GM23338 (cell line): ENCODE measurements at regions not wholly inside any gene's neighbourhood (a gene's known extent, or its start where the extent isn't known, plus 50 kb on each side); places are given as distances from the start of the nearest gene placed in this dataset.

Experiments used
- ATAC-seq: fragments of 200-7000 bp; cut with Tn5 transposase; 3 replicates; pipeline ENCODE4 v1.9.1; 2020
- DNase-seq: peaks from one replicate; pipeline ENCODE4 v3.0.0-alpha.2; 2015; ENCODE audit warnings: low spot score
- H2AFZ ChIP-seq: fragments of 200-600 bp; sonication (generic); 2 replicates; pipeline ENCODE4 v1.8.0; 2016; ENCODE audit warnings: antibody characterized with exemption, mild to moderate bottlenecking, moderate library complexity
- H3F3A ChIP-seq: fragments of 200-600 bp; sonication (generic); replicated peaks from 2 replicates; pipeline ENCODE4 v1.8.0; 2017; ENCODE audit warnings: antibody characterized with exemption, mixed run types, low read depth
- H3K27ac ChIP-seq: fragments of 200-600 bp; sonication (generic); 2 replicates; pipeline ENCODE4 v1.6.1; 2016; ENCODE audit warnings: low read depth
- H3K27me3 ChIP-seq: fragments of 200-600 bp; sonication (generic); 2 replicates; pipeline ENCODE4 v1.8.0; 2016; ENCODE audit warnings: mild to moderate bottlenecking, mixed run types, moderate library complexity; ENCODE audit not compliant: insufficient read depth
- H3K36me3 ChIP-seq: fragments of 200-600 bp; sonication (generic); 2 replicates; pipeline ENCODE4 v1.8.0; 2016; ENCODE audit warnings: mild to moderate bottlenecking; ENCODE audit not compliant: insufficient read depth
- H3K4me1 ChIP-seq: fragments of 200-600 bp; sonication (generic); 2 replicates; pipeline ENCODE4 v1.8.0; 2016; ENCODE audit warnings: mild to moderate bottlenecking, moderate library complexity; ENCODE audit not compliant: insufficient read depth
- H3K4me2 ChIP-seq: fragments of 200-600 bp; sonication (generic); 2 replicates; pipeline ENCODE4 v1.7.1; 2017; ENCODE audit warnings: mixed run types
- H3K4me3 ChIP-seq: fragments of 200-600 bp; sonication (generic); 2 replicates; pipeline ENCODE4 v1.6.1; 2016; ENCODE audit warnings: mixed run types
- H3K79me2 ChIP-seq: fragments of 200-600 bp; sonication (generic); replicated peaks from 2 replicates; pipeline ENCODE4 v1.8.0; 2017; ENCODE audit warnings: mild to moderate bottlenecking; ENCODE audit not compliant: insufficient read depth
- H3K9me2 ChIP-seq: fragments of 200-600 bp; sonication (generic); 2 replicates; pipeline ENCODE4 v1.8.0; 2017; ENCODE audit not compliant: insufficient read depth
- H4K20me1 ChIP-seq: fragments of 200-600 bp; sonication (generic); replicated peaks from 2 replicates; pipeline ENCODE4 v1.8.0; 2017; ENCODE audit warnings: mild to moderate bottlenecking; ENCODE audit not compliant: insufficient read depth
- H3K27ac Mint-ChIP-seq: 2 replicates; pipeline ENCODE4 v1.8.0; 2020; ENCODE audit warnings: inconsistent platforms, mild to moderate bottlenecking, moderate library complexity, mixed read lengths
- H3K27me3 Mint-ChIP-seq: 3 replicates; pipeline ENCODE4 v1.8.0; 2022; ENCODE audit warnings: low read depth, mild to moderate bottlenecking, moderate library complexity, mixed read lengths, inconsistent platforms; ENCODE audit not compliant: insufficient read depth, poor library complexity
- H3K36me3 Mint-ChIP-seq: 3 replicates; pipeline ENCODE4 v1.8.0; 2021; ENCODE audit warnings: low read depth, mild to moderate bottlenecking, inconsistent platforms, moderate library complexity, mixed read lengths
- H3K4me1 Mint-ChIP-seq: 3 replicates; pipeline ENCODE4 v1.8.0; 2020; ENCODE audit warnings: mild to moderate bottlenecking, inconsistent platforms, mixed read lengths
- H3K4me3 Mint-ChIP-seq: 3 replicates; pipeline ENCODE4 v1.8.0; 2021; ENCODE audit warnings: moderate library complexity, mild to moderate bottlenecking, inconsistent platforms, mixed read lengths
- H3K9me3 Mint-ChIP-seq: 3 replicates; pipeline ENCODE4 v1.8.0; 2020; ENCODE audit warnings: moderate library complexity, mild to moderate bottlenecking, inconsistent platforms, mixed read lengths
- CREB1 ChIP-seq: fragments of 250-450 bp; sonication (Bioruptor Pico); IDR thresholded peaks from 2 replicates; pipeline ENCODE4 v1.5.0; 2020; ENCODE audit warnings: low read depth, mild to moderate bottlenecking, moderate library complexity
- ETS1 ChIP-seq: IDR thresholded peaks from 2 replicates; pipeline ENCODE4 v1.6.1; 2016; ENCODE audit warnings: antibody characterized with exemption
- EZH2 ChIP-seq: fragments of 200-600 bp; sonication (generic); IDR thresholded peaks from one replicate; pipeline ENCODE4 v1.8.0; 2017; ENCODE audit warnings: antibody characterized with exemption, mild to moderate bottlenecking, low read depth; ENCODE audit not compliant: unreplicated experiment
- EZH2phosphoT487 ChIP-seq: fragments of 200-600 bp; sonication (generic); IDR thresholded peaks from one replicate; pipeline ENCODE4 v1.8.1; 2018; ENCODE audit warnings: antibody characterized with exemption; ENCODE audit not compliant: unreplicated experiment
- JUNB ChIP-seq: IDR thresholded peaks from one replicate; pipeline ENCODE4 v1.6.1; 2016; ENCODE audit warnings: antibody characterized with exemption; ENCODE audit not compliant: unreplicated experiment
- NANOG ChIP-seq: IDR thresholded peaks from 2 replicates; pipeline ENCODE4 v1.6.1; 2016; ENCODE audit warnings: antibody characterized with exemption, borderline replicate concordance
- POLR2AphosphoS5 ChIP-seq: IDR thresholded peaks from 2 replicates; pipeline ENCODE4 v1.6.1; 2016; ENCODE audit warnings: antibody characterized with exemption, low read depth
- STAT1 ChIP-seq: IDR thresholded peaks from one replicate; pipeline ENCODE4 v1.6.1; 2016; ENCODE audit warnings: antibody characterized with exemption; ENCODE audit not compliant: unreplicated experiment
- ZNF114 ChIP-seq: fragments of 250-450 bp; sonication (Bioruptor Pico); IDR thresholded peaks from 2 replicates; pipeline ENCODE4 v1.5.0; 2020; ENCODE audit warnings: mild to moderate bottlenecking, moderate library complexity
- ZNF331 ChIP-seq: fragments of 250-450 bp; sonication (Bioruptor Pico); IDR thresholded peaks from 2 replicates; pipeline ENCODE4 v1.5.0; 2020; ENCODE audit warnings: low read depth, mild to moderate bottlenecking, moderate library complexity
- ZNF462 ChIP-seq: fragments of 250-450 bp; sonication (Bioruptor Pico); IDR thresholded peaks from 2 replicates; pipeline ENCODE4 v1.5.0; 2020; ENCODE audit warnings: mild to moderate bottlenecking, moderate library complexity
- TF ChIP-seq, protein P1 (sequence below), 2 experiments: fragments of 200-600 bp in 1 of 2; sonication (generic) in 1 of 2; conservative IDR thresholded peaks; 2 replicates each; pipeline versions ENCODE4 v1.5.1 to v1.6.1; 2016 to 2017; ENCODE audit warnings: antibody characterized with exemption in 2 of 2, low read depth in 2 of 2, mild to moderate bottlenecking in 2 of 2, moderate library complexity in 1 of 2
- TF ChIP-seq, protein P2 (sequence below): IDR thresholded peaks from one replicate; pipeline ENCODE4 v1.6.1; 2018; ENCODE audit warnings: antibody characterized with exemption; ENCODE audit not compliant: unreplicated experiment

DNA sequence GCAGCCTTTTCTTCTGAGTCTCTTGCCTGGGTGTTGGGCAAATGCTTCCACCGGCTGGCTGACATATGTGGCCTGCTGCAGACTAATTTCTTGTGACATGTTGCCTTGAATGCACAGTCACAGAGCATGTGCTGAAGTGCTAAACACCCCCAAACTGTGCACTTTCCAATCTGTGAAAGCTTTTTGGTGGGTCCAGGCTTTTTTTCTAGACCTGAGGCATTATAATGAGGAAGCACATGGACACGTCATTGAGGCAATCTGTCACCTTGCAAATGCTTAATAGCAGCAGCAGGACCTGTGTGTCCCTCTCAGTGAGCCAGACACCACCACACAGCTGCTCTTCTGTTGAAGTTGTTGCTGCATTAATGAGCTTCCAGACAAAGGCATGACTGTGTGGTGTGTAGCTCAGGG is 274.7 kb downstream of the ELAVL2 start:
- H3K27me3 ChIP-seq = no peaks in the 10 kb centered on the region
- Mint-ChIP-seq H3K9me3 (no peaks in the 10 kb centered on the region), H3K36me3 (no peaks in the 10 kb centered on the region; the same call in 2 of the 3 replicates), H3K4me1 (peaks cover 14% of the 10 kb centered on the region), H3K4me3 (no peak overlapping the region), H3K27me3 (peaks cover 4% of the 10 kb centered on the region), H3K27ac (no peak overlapping the region)
- no peaks in the 10 kb centered on the region for H3K36me3 ChIP-seq
- TF ChIP-seq EZH2phosphoT487 (no peak), EZH2 (no peak), JUNB (no peak), ZNF462 (CRISPR knock-in tag) (no peak), ZNF114 (CRISPR knock-in tag) (no peak), POLR2AphosphoS5 (no peak), CREB1 (CRISPR knock-in tag) (no peak), ZNF331 (CRISPR knock-in tag) (no peak), STAT1 (no peak), NANOG (no peak), ETS1 (no peak)
- TF ChIP-seq, protein P1, sequence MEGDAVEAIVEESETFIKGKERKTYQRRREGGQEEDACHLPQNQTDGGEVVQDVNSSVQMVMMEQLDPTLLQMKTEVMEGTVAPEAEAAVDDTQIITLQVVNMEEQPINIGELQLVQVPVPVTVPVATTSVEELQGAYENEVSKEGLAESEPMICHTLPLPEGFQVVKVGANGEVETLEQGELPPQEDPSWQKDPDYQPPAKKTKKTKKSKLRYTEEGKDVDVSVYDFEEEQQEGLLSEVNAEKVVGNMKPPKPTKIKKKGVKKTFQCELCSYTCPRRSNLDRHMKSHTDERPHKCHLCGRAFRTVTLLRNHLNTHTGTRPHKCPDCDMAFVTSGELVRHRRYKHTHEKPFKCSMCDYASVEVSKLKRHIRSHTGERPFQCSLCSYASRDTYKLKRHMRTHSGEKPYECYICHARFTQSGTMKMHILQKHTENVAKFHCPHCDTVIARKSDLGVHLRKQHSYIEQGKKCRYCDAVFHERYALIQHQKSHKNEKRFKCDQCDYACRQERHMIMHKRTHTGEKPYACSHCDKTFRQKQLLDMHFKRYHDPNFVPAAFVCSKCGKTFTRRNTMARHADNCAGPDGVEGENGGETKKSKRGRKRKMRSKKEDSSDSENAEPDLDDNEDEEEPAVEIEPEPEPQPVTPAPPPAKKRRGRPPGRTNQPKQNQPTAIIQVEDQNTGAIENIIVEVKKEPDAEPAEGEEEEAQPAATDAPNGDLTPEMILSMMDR (conservative IDR thresholded peaks at IDR 0.05; ENCODE audit: low read depth in 2 of 2) = no peak
- TF ChIP-seq, protein P2, sequence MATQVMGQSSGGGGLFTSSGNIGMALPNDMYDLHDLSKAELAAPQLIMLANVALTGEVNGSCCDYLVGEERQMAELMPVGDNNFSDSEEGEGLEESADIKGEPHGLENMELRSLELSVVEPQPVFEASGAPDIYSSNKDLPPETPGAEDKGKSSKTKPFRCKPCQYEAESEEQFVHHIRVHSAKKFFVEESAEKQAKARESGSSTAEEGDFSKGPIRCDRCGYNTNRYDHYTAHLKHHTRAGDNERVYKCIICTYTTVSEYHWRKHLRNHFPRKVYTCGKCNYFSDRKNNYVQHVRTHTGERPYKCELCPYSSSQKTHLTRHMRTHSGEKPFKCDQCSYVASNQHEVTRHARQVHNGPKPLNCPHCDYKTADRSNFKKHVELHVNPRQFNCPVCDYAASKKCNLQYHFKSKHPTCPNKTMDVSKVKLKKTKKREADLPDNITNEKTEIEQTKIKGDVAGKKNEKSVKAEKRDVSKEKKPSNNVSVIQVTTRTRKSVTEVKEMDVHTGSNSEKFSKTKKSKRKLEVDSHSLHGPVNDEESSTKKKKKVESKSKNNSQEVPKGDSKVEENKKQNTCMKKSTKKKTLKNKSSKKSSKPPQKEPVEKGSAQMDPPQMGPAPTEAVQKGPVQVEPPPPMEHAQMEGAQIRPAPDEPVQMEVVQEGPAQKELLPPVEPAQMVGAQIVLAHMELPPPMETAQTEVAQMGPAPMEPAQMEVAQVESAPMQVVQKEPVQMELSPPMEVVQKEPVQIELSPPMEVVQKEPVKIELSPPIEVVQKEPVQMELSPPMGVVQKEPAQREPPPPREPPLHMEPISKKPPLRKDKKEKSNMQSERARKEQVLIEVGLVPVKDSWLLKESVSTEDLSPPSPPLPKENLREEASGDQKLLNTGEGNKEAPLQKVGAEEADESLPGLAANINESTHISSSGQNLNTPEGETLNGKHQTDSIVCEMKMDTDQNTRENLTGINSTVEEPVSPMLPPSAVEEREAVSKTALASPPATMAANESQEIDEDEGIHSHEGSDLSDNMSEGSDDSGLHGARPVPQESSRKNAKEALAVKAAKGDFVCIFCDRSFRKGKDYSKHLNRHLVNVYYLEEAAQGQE = no peak
- H3K79me2 ChIP-seq = no peaks in the 10 kb centered on the region
- no peaks in the 10 kb centered on the region for H3F3A ChIP-seq
- no peak overlapping the region for H2AFZ ChIP-seq
- no peak overlapping the region for H3K4me2 ChIP-seq
- H3K27ac ChIP-seq = no peak overlapping the region
- no peak for ATAC-seq
- DNase-seq = no peak
- no peak overlapping the region for H3K4me3 ChIP-seq
- no peaks in the 10 kb centered on the region for H4K20me1 ChIP-seq
- 0 out of 2 replicates have a peak, but pooled peaks cover 3% of the 10 kb centered on the region for H3K9me2 ChIP-seq
- H3K4me1 ChIP-seq = peaks cover 12% of the 10 kb centered on the region
